ENCODE measurements at regions not wholly inside any gene's neighbourhood (a gene's known extent, or its start where the extent isn't known, plus 50 kb on each side); places are given as distances from the start of the nearest gene placed in this dataset.

DNA sequence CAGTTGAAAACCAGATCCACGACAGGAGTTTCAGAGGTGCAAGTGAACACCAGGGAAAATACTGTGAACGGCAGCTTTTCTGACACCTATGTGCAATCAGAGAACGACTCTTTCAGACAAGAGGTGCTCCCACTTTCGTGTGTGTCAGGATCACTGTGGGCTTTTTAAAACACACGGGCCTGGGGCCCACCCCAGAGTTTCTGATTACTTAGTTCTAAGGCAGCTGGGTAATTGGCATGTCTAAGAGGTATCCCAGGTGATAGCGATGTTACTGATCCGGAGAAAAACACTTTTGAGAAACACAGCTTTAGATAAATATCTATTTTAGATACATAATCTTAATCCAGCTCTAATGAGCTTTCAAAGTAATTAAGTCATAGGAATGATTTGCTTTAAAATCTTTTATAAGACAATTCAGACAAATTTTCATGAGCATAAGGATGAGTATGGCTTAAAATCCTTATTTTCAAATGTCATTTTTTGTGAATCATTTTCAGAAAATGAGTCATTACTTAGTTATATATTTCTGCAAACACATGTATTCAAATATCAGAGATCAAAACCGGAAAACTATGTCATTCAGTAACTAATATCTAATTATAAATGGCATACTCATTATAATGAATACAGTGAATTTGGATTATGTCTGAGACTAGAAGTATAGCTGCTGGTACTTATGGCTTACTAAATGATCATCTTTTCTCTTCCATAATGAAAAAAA, 217.9 kb upstream of the PSMD7 start:
- TF ChIP-seq, protein P1, sequence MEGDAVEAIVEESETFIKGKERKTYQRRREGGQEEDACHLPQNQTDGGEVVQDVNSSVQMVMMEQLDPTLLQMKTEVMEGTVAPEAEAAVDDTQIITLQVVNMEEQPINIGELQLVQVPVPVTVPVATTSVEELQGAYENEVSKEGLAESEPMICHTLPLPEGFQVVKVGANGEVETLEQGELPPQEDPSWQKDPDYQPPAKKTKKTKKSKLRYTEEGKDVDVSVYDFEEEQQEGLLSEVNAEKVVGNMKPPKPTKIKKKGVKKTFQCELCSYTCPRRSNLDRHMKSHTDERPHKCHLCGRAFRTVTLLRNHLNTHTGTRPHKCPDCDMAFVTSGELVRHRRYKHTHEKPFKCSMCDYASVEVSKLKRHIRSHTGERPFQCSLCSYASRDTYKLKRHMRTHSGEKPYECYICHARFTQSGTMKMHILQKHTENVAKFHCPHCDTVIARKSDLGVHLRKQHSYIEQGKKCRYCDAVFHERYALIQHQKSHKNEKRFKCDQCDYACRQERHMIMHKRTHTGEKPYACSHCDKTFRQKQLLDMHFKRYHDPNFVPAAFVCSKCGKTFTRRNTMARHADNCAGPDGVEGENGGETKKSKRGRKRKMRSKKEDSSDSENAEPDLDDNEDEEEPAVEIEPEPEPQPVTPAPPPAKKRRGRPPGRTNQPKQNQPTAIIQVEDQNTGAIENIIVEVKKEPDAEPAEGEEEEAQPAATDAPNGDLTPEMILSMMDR (IDR thresholded peaks at IDR 0.05), result no peak
- TF ChIP-seq TCF7L2 (IDR thresholded peaks at IDR 0.05; ENCODE audit: low read depth, low read length), result no peak

Measured in Panc1 (cell line).